HS-27A (cell line): ENCODE measurements at regions not wholly inside any gene's neighbourhood (a gene's known extent, or its start where the extent isn't known, plus 50 kb on each side); places are given as distances from the start of the nearest gene placed in this dataset.

Experiments used
- DNase-seq: peaks from one replicate; pipeline ENCODE4 v3.0.0-alpha.2; 2012; ENCODE audit warnings: low read depth, missing footprints

DNA sequence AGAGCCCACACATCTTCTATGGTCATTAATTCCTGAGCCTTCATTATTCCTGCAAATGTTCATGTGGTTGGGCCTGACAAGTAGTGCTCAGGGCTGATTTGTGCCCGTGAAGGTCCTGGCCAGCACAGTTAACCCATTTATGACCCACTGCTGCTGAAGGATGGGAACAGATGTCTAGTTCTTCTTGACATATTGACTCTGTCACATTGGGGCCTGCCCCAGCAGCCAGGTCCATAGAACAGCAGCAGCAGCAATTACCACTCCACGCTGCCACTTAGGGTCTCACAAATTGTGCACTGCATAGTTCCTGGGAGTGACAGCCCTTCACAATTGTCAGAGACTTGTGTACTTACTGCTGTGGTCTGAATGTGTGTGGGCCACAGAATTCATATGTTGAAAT is 442.3 kb upstream of the RGPD4 start:
- no peak for DNase-seq

DNA sequence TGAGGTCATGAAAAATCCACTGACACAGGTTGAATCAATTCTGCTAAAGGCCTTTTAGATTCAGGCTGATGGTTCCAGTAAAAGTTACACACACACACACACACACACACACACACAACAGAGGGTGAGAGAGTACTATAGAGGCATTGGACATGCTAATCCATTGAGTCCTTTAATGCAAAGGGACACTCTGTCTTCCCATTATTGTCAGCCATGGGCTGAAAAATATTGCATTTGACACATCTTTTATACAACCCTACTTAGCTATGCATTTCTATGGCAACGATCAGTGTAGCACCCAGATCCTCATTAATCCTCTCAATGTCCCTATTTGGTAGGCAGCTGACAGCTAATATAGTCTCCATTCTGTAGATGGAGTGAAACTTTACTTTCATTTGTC is 440.8 kb upstream of the RGPD4 start:
- DNase-seq: no peak

DNA sequence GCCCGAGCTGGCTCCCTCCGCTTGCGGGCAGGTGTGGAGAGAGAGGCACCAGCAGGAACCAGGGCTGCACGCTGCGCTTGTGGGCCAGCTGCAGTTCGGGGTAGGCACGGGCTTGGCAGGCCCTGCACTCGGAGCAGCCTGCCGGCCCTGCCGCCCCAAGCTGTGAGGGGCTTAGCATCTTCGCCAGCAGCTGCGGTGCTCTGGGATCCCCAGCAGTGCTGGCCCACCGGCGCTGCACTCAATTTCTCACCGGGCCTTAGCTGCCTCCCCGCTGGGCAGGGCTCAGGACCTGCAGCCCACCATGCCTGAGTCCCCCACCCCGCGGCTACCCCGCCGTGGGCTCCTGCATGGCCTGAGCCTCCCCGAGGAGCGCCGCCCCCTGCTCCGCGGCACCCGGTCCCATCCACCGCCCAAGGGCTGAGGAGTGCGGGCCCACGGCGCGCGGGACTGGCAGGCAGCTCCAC is 434.4 kb upstream of the RGPD4 start:
- DNase-seq: no peak

DNA sequence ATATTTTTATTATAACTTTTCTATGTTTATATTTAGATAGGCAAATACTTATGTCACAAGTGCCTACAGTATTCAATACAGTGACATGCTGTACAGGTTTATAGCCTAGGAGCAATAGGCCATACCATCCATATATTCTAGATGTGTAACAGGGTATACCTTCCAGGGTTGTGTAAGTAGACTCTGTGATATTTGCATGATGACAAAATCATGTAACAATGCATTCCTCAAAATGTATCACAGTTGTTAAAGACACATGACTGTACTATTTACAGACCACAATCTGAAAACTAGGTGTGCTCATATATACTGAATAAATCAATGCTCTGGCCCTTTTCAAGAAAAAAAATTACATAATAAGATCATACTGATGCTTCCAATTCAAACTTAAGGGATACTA is 433.2 kb upstream of the RGPD4 start:
- DNase-seq: no peak

DNA sequence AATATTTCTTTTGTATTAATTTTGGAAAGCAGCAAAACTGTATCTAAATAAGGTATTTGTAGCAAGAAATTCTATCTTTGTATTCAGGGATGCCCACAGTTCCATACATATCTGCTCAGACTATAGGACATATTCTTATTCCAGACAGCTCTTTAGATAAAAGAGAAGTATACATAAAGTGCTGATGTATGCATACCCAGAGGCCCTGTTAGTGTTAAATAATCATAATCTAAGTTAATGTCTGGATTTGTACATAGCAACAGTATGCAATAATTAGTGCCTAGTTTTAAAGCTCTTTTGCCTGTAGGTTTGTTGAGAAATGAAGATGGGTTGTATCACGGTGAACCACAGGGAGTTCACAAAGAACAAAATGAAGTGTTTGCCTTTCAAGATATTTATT is 428.0 kb upstream of the RGPD4 start:
- no peak for DNase-seq

DNA sequence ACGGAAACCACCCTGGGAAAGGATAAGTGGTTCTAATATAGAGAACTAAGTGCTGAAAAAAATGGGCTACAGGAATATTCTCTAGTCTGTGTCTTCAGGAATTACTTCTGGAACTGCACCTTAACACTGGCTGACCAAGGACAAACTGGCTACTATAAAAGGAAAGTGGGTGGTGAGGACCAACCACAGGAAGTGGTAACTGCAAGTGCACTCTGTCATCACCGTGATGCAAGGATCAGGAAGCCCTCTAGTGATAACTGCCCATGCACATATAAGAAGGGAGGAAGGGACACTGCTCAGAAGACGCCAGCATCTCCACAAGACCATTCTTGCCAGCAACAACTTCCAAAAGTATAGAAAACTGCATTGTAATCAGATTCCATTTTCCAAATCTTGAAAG is 424.4 kb upstream of the RGPD4 start:
- DNase-seq: no peak

DNA sequence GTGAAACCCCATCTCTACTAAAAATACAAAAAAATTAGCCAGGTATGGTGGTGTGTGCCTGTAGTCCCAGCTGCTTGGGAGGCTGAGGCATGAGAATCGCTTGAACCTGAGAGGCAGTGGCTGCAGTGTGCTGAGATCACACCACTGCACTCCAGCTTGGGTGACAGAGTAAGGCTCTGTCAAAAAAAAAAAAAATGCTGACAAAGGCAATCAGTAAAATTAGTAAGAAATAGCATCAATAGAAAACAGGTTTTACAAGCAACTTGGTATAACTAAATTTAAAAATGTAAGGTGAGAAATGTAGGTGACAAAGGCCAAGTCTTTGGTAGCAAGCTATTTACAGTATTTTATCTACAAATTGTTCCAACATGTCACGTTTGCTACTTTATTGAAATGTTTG is 421.4 kb upstream of the RGPD4 start:
- DNase-seq: no peak

DNA sequence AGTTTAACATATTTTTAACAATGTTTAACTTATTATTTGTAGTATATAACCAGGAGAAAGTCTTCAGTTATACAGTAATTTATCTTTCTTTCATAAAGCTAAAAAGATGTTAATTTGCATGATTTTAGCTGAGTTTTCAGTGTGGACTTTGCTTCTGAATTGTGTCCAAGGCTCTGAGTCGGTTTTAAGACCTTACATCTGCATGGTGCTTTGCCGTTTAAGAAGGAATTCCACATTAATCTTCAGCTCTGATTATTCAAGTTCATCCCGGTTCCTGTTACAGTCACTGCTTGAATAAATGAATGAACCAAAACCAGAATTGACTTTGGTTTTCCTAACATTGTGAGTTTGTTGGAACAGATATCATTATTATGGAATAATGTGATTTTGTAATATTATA is 419.7 kb upstream of the RGPD4 start:
- no peak for DNase-seq

DNA sequence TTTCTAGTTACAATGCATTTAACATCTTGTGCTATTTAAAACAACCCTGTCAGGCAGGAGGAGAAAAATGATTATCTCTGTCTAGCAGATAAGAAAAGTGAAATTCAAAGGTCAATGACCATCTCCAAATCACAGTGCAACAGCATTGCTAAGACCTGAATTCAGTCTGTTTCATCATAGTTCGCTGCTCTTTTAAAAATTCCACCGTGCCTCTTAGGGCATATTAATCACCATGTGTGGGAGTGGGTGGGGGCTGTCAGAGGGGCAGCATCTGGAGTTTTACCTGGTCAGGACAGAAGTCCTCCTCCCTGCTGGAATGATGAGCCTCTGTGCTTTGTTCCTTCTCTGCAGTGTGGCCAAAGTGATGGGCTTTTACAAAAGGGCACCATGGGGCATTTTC is 418.7 kb upstream of the RGPD4 start:
- no peak for DNase-seq

DNA sequence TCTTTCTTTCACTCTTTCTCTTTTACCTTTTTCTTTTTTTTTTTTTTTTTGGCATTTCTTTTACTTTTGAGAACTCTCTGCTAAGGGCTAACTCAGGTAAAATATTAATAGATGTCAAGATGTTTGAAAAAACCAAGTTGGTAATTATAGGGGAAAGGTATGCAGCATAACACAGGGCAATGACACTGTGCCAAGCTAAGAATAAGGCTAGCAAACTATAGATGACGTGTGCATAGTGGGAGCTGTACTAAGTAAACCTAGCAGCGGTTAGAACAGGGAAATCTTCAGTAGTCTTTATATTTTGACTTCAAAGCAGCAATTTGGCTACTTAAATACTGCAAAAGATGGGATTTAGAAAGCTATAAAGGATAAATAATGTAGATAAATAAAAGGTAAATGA is 415.4 kb upstream of the RGPD4 start:
- no peak for DNase-seq

DNA sequence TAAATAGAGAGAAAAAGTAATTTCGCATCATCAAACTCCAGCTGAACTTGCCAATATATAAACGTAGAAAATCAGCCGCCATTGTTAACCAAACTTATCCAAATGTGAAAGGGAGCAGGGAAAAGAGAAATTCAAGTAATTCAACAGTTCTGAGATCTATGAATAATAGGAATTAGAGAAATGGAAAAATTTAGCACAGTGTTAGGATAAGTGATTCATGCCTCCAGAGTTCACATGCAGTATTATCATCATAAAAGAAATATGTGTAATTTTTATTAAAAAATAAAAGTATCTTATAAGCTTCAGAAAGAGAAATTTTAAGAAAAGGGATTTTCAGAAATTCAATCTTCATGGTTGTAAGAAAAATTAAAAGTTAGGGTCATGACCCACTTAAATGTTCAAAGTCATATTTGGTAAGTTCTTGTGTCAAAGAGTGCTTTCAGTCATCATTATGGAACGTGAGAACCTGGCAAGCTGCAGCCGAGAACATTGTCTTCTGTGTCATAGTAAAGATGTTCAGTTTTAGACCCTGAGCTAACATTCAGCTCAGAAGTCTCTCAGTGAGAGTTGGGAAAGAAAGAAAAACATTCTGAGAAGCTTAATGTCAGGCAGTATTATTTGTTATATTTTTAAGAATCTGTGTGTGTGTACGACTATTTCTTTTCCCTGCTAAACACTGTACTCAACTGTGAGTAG is 414.3 kb upstream of the RGPD4 start:
- DNase-seq: peak; percentile 40

DNA sequence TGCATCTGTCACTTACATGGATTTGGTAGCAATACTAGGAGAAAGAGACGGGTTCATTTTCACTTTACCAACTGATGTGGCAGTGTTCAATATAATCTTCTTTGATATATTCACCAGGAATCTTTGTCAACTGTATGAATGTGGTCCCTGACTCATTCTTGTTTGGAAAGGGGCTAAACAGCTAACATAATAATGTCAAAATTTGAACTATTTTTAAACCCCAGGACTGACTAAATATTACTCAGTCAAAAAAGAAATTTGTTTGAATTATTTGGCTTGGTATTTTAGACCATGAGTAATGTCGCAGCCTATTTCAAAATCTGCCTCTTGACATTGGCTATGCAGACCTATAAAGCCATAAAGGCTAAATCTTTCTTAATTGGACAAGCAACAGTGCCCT is 413.7 kb upstream of the RGPD4 start:
- peak; percentile 35 for DNase-seq

DNA sequence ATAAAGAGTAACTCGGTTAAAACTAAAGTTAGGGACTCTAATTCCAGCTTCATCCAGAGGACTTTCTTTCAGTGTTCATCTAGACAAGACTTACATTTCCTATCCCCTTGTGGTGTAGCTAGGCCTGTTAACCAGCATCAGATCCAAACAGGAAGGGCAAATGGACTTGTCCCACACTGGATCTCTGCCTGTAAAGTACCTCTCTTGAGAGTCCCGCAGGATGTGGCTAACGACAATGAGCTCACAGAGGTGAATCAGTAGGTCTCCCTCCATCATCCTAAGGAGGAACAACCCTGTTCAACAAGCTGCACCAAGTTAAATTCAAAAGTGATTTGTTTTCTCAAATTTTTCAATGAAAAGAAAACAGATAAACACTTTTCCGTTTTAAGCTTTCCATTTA is 412.3 kb upstream of the RGPD4 start:
- DNase-seq: no peak

DNA sequence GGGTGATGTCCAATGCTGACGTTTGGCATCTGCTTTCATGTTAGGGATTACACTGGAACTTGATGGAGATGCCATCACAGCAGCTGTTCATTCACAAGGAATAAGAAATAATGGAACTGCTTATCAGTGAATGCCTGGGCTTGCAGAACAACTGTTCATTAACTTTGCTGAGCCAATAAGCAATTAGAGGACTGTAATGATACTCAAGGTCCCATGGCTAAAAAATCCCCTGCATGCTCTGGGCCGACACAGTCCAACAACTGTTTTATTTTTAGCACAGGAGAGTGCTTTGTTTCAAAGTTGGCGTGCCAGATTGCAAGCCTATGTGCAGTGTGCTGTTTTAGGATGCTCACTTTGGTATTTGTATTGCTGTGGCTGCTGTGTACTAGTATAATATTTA is 408.0 kb upstream of the RGPD4 start:
- DNase-seq: no peak

DNA sequence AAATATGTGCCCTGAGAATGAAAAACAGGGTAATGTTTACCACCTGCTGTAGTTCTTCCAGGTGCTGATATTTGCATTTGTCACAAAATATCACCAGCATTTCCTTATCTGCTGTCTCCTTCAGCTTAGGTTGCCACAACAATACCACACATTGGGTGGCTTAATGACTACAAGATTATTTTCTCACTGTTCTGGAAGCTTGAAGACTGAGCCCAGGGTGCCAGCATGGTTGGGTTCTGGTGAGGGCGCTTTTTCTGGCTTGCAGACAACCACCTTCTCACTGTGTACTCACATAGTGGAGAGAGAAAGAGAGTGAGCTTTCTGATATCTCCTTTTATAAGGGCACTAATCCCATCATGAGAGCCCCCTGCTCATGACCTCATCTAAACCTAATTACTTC is 407.5 kb upstream of the RGPD4 start:
- DNase-seq: no peak

DNA sequence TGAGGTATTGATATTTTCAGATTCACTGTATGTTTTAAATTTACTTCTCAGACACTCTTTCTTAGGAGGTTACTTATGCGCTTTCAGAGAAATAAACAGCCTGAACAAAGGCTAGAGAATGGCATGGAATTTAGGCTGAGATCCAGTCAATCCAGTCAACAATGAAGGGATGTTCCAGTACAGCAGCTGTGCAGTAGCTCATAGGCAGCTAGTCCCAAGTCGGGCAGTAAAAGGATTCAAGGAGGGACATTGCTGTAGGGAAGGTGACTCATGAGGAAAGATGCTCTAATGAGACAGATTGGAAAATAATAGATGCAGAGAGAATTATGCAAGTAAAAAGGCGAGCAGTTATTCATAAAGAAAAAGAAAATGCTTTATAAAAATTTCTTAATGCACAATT is 397.9 kb upstream of the RGPD4 start:
- no peak for DNase-seq

DNA sequence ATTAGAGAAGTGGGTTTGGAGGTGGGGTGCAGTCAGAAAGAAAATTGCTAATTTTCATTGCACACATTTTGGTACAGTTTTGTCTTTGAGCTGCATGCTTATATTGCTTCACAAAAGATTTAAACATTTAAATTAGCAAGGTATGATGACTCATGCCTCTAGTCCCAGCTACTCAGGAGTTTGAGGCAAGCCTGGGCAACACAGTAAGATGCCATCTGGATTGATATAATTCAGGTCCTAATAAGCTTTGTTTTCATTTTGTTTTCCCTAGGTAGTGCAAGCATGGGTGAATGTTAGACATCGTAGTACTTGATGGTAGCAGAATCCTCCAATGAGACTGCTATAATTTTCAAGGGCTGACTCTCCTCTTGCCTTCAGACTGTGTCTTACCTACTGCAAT is 396.7 kb upstream of the RGPD4 start:
- DNase-seq: no peak

DNA sequence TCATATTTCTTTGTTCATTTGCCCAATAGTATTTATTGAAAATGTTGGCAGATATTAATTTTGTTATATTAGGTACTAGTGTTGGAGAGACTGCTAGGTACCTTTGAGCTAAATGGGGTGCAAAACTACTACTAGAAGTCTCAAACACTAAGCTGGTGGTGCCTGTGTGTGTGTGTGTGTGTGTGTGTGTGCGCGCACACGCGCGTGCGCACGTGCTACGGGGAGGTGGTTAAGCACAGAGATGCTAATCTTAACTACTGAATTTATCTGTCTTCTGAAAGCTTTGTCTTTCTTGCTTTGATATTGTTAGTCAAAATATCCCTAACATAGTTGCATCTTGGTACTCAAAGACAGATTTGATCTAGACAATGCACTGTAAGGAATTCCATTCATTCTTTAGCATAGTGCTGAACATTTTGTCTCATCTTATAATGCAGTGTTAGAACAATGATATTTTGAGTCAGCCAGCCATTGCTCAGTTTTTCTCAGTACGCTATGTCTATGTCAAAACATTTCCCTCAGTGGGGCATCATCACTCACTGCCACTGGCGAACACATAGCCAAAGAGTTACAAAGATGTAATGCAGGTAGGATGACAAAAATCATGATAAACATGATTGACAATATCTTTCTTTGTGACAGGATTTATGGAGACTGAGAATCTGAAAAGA is 396.0 kb upstream of the RGPD4 start:
- DNase-seq: no peak

DNA sequence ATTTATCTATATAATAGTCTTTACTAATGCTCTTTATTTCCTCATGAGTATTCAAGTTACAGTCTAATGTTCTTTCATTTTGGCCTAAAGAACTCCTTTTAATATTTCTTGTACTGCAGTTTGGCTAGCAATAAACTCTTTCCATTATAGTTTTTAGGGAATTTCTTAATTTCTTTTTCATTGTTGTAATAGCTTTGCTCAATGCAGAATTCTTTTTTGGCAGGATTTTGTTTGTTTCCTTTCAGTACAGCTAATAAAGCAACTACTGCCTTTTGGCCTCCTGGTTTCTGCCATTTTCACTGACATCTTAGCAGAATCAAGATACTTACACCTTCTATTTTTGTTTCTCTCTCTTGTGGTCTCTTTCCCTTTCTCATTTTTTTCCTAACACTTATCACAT is 390.4 kb upstream of the RGPD4 start:
- DNase-seq: no peak

DNA sequence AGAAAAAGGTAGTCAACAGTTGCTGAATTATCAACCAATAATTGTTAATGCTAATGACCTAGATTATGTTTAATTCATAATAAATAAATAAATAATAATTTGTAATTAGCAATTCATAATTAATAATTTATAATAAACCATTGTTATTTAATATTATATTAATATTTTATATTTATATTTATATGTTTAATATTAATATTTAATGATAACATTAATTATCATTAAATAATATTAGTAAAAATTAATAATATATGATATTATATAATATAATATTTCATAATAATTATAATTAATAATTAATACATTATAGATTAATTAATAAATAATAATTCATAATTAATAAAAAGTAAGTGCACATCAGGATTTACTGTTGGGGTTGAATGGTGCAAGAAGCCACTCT is 389.4 kb upstream of the RGPD4 start:
- DNase-seq: no peak

DNA sequence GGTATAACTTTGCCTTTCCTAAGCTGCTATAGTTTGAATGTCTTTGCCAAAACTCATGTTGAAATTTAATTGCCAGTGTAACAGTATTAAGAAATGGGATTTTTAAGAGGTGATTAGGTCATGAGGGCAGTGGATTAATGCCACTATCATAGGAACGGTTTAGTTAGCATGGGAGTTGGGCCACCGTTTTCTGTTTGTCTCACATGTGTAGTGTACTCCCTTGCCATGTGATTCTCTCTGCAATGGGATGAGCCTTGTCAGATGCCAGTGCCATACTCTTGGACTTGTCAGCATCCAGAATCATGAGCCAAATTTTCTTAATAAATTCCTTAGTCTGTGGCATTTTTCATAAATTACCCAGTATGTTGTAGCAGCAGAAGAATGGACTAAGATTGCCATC is 388.9 kb upstream of the RGPD4 start:
- DNase-seq: no peak

DNA sequence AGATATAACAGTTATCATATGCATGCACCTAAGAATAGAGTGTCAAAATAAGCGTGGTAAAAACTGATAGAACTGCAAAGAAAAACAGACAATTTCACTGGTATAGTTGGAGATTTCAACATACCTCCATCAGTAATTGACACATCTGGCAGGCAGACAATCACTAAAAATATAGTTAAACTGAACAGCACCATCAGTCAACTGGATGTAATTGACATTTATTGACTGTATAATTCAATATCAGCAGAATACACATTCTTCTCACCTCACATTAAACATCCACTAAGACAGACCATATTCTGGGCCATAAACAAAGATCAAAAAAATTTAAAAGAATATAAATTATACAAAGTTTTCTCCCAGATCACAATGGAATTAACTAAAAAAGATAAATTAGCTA is 378.5 kb upstream of the RGPD4 start:
- no peak for DNase-seq

DNA sequence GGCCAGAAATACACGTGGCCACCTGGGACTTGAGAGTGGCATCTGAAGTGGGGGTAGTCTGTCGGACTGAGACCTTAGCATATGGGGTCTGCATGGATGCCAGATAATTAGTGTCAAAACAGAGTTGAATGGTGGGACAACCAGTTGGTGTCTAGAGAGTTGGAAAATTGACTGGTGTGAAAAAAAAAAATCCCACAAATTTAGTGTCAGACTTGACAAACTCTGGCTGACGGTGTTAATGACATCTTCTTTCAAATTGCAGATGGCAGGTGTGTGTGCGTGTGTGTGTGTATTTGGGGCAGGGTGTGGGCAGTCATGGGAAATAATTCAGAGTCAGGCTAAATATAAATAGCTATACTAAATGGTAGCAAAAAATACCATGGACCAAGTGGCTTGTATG is 365.4 kb upstream of the RGPD4 start:
- DNase-seq: no peak

DNA sequence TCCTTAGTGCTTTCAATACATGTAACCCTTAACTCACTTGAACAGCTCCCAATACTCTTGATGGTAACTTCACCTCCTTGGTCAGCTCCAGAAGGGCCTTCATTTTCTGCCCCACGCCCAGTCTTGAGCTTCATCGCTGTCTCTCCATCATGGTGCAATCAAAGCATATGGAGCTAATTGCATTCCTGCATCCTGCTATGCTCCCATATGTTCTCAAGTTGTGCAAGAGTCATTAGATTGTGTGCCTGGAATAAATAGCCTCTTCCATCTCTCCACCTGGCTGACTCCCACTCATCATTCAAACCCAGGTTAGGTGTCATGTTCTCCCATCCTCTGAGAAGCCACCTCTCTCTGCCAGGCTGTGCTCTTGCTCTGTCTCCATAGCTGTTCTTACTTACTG is 364.5 kb upstream of the RGPD4 start:
- DNase-seq: no peak
